HG03354 (cell line): ENCODE measurements at regions not wholly inside any gene's neighbourhood (a gene's known extent, or its start where the extent isn't known, plus 50 kb on each side); places are given as distances from the start of the nearest gene placed in this dataset.
"Not testable (repeated sequence)": the region's sequence is repeated elsewhere in the genome, so short reads cannot be mapped to it uniquely, and the experiment has no call there.

Experiments
- ATAC-seq: cut with Tn5 transposase; IDR thresholded peaks from one replicate; pipeline ENCODE4 v1.9.1; 2021; ENCODE audit warnings: mild to moderate bottlenecking; ENCODE audit not compliant: unreplicated experiment, poor library complexity, severe bottlenecking

- ATAC-seq: no peak
Observed at GRCh38 chr3:18201315-18201714, 223.8 kb downstream of the SATB1 start.

DNA sequence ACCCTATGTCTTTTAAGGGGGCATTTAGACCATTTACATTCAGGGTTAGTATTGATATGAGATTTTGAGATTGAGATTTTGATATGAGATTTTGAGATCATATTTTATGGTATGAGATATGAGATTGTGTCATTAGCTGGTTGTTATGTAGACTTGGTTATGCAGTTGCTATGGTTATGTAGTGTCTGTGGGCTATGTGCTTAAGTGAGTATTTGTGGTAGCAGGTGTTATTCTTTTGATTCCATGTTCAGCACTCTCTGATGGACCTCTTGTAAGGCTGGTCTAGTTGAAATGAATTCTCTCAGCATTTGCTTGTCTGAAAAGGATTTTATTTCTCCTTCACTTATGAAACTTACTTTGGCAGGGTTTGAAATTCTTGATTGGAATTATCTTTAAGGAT, 225.4 kb downstream of the SATB1 start:
- ATAC-seq: no peak

DNA sequence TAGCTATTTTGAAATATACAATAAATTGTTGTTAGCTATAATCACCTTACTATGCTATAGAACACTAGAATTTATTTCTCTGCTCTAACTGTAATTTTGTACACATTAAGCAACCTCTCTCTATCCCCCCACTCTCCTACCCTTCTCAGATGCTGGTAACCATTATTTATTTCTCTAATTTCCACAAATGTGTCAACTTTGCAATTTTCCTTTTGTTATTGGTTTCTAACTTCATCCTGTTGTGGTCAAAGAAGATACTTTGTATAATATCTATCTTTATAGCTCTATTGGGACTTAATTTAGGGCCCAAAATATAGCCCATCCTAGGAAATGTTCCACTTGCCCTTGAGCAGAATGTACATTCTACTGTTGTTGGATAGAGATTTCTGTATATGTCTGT, 229.3 kb downstream of the SATB1 start:
- ATAC-seq: no peak

DNA sequence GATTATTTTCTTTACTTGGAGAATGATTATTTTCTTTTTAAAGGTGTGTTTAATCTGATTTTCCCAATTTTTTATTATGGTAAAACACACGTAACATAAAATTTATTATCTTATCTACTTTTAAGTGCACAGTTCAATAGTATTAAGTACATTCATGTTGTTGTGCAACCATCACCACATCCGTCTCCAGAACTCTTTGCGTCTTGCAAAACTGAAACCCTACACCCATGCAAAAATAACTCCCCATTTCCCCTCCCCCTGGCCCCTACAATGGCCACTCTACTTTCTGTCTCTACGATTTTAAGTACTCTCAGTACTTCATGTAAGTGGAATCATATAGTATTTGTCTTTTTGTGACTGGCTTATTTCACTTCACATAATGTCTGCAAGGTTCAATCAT, 230.7 kb downstream of the SATB1 start:
- ATAC-seq: no peak

DNA sequence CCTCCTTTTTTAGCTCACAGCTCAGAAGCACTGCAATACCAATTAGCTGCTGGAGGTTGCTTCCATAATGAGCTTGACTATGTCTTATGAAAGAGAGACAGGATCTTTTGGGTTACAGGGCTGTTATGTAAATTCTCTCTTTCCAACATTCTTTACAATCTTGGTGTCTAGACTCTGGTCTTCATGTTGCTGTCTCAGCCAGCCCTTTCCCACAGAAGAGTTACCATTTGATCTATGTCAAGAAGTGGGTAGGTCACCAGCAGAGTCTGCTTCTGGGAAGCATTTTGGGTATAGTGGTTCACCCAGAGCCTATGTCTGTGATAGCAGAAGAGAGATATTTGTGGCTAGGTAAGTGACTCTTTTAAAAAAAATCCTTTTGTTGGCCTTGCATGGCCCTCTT, 234.5 kb downstream of the SATB1 start:
- ATAC-seq: no peak

GRCh38 chr3:18189282-18190050, 235.7 kb downstream of the SATB1 start:
- ATAC-seq: no peak

DNA sequence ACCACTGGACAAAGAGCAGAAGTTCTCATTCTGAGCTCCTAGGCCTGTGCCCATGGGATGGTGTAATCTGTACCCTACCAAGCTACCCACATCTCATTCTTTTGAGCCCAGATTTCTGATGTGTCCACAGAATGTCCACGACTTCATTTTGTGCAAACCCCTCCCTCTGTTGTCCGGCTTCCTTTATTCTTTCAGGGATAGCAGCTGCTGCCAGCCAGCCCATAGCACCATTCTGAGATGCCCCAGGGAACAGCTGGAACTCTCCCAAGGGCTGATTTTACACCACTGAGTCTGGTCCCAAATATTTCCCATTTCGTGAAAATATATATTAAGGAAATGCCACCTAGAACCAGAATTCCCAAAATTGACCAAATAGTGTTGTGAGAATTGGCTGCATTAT, 236.6 kb downstream of the SATB1 start:
- no peak for ATAC-seq

DNA sequence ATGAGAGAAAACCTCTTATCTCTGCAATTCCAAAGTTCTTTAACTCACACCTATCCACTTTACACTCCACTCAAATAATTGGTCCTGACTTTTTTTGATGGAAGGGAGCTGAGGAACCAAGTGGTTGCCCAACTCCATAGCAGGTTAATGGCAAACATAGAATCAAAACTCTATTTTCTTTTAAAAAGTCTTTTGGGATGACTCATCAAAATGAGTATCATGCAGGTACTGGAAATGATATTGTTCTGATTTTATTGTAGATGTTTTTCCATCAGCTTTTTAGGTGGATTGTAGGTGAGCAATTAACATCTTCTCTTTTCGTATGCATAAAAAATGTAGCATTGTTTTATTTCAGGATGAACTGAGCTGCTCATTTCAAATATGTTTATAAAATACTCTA, 239.5 kb downstream of the SATB1 start:
- ATAC-seq: no peak

GRCh38 chr3:18182923-18183322, 242.2 kb downstream of the SATB1 start:
- ATAC-seq: not testable (repeated sequence)

- ATAC-seq: no peak
Observed at GRCh38 chr3:18179521-18179920, 245.6 kb downstream of the SATB1 start.

GRCh38 chr3:18177271-18177670, 247.9 kb downstream of the SATB1 start:
- no peak for ATAC-seq

DNA sequence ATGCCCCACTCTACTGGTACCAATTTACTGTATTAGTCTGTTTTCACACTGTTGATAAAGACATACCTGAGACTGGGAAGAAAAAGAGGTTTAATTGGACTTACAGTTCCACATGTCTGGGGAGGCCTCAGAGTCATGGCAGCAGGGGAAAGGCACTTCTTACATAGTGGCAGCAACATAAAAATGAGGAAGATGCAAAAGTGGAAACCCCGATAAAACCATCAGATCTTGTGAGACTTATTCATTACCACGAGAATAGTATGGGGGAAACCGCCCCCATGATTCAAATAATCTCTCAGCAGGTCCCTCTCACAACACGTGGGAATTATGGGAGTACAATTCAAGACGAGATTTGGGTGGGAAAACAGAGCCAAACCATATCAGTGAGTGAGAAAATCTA, 251.2 kb downstream of the SATB1 start:
- not testable (repeated sequence) for ATAC-seq

- ATAC-seq: no peak
Observed at GRCh38 chr3:18159681-18160080, 265.5 kb downstream of the SATB1 start.

- no peak for ATAC-seq
Observed at GRCh38 chr3:18153571-18154173, 271.5 kb downstream of the SATB1 start.

DNA sequence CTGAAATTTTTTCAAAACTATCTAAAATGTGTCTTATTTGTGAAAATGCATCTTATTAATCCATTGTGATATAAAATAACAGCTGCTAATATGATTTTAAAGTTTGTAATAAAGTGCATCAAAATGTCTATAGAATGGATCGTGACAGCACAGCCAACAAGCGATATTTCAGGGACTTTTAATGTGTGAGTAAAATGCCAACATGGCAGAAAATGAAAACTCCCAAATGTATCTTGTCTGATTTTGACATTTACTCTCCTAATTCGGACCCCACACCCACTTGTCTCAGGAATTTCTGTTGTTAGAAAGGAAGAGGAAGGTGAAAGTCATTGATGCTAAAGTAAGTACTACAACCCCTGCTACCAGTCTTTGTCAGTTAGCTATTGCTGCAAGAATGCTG, 273.9 kb downstream of the SATB1 start:
- ATAC-seq: no peak

GRCh38 chr3:18149935-18150334, 275.2 kb downstream of the SATB1 start:
- no peak for ATAC-seq

GRCh38 chr3:18149386-18149785, 275.8 kb downstream of the SATB1 start:
- ATAC-seq: no peak

- ATAC-seq: no peak
Observed at GRCh38 chr3:18144571-18144970, 280.6 kb downstream of the SATB1 start.

- ATAC-seq: no peak
Observed at GRCh38 chr3:18143258-18143780, 281.8 kb downstream of the SATB1 start.

DNA sequence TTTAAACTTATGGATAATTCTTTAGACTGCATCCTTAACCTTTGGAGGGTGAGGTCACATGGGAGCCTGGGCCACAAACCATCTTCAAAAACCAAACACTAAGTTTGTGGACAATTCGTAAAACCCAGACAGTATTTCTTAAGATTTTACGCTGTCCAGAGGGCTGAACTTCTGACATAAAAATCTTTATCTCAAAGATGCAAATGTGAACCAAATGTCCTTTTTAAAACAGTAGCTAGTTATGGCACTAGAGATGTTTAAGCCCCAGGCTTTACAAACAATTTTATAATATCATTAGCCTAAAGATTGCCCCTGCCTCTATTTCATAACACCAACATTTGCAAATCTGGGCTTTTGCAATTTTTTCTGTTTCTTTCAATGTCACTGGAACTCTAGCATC, 287.2 kb downstream of the SATB1 start:
- ATAC-seq: no peak

GRCh38 chr3:18135060-18135814, 289.9 kb downstream of the SATB1 start:
- ATAC-seq: no peak
